HG03354 (cell line): ENCODE measurements at regions not wholly inside any gene's neighbourhood (a gene's known extent, or its start where the extent isn't known, plus 50 kb on each side); places are given as distances from the start of the nearest gene placed in this dataset.
"Not testable (repeated sequence)": the region's sequence is repeated elsewhere in the genome, so short reads cannot be mapped to it uniquely, and the experiment has no call there.

ENCODE experiments used
- ATAC-seq: cut with Tn5 transposase; IDR thresholded peaks from one replicate; pipeline ENCODE4 v1.9.1; 2021; ENCODE audit warnings: mild to moderate bottlenecking; ENCODE audit not compliant: unreplicated experiment, poor library complexity, severe bottlenecking

- no peak for ATAC-seq
These were observed 81.4 kb downstream of the RERGL start for GRCh38 chr12:18008642-18009041.

GRCh38 chr12:17999174-17999801 lies 90.7 kb downstream of the RERGL start:
- ATAC-seq, result no peak

- peak; percentile 97 for ATAC-seq
These were observed 97.9 kb downstream of the RERGL start for GRCh38 chr12:17992002-17992656.

GRCh38 chr12:17982556-17982955 lies 107.4 kb downstream of the RERGL start:
- no peak for ATAC-seq

- no peak for ATAC-seq
These were observed 113.8 kb downstream of the RERGL start for GRCh38 chr12:17976202-17976601.

- ATAC-seq, result no peak
These were observed 114.2 kb downstream of the RERGL start for GRCh38 chr12:17975763-17976162.

GRCh38 chr12:17975239-17975638 lies 114.8 kb downstream of the RERGL start:
- no peak for ATAC-seq

- ATAC-seq, result no peak
These were observed 118.1 kb downstream of the RERGL start for GRCh38 chr12:17971850-17972249.

GRCh38 chr12:17954788-17955187 lies 135.2 kb downstream of the RERGL start:
- ATAC-seq, result no peak

- ATAC-seq, result no peak
These were observed 139.1 kb downstream of the RERGL start for GRCh38 chr12:17950898-17951297.

- ATAC-seq, result no peak
These were observed 140.3 kb downstream of the RERGL start for GRCh38 chr12:17949558-17950141.

- no peak for ATAC-seq
These were observed 161.2 kb downstream of the RERGL start for GRCh38 chr12:17928708-17929366.

- ATAC-seq, result no peak
These were observed 172.0 kb downstream of the RERGL start for GRCh38 chr12:17918013-17918412.

- no peak for ATAC-seq
These were observed 205.4 kb downstream of the RERGL start for GRCh38 chr12:17884581-17884980.

- no peak for ATAC-seq
These were observed 211.3 kb downstream of the RERGL start for GRCh38 chr12:17878714-17879113.

GRCh38 chr12:17875230-17875629 lies 214.8 kb downstream of the RERGL start:
- no peak for ATAC-seq

- ATAC-seq, result no peak
These were observed 223.2 kb downstream of the RERGL start for GRCh38 chr12:17866802-17867201.

GRCh38 chr12:17855548-17855947 lies 234.4 kb downstream of the RERGL start:
- not testable (repeated sequence) for ATAC-seq

GRCh38 chr12:17853054-17853453 lies 236.9 kb downstream of the RERGL start:
- no peak for ATAC-seq

- no peak for ATAC-seq
These were observed 248.5 kb downstream of the RERGL start for GRCh38 chr12:17841496-17841895.

GRCh38 chr12:17829813-17830212 lies 260.2 kb downstream of the RERGL start:
- no peak for ATAC-seq
